COLO668 (cell line): ENCODE measurements at regions not wholly inside any gene's neighbourhood (a gene's known extent, or its start where the extent isn't known, plus 50 kb on each side); places are given as distances from the start of the nearest gene placed in this dataset.

Source experiments
- DNase-seq: peaks from one replicate; lab custom pipeline; 2025; ENCODE audit not compliant: unreplicated experiment; lab: John Stamatoyannopoulos, UW

GRCh38 chr4:137468836-137469235 is 63.5 kb downstream of the PCDH18 start:
- DNase-seq = no peak

- no peak for DNase-seq
Measured at GRCh38 chr4:137467537-137467936, 64.8 kb downstream of the PCDH18 start.

- DNase-seq = no peak
Measured at GRCh38 chr4:137463377-137464003, 68.8 kb downstream of the PCDH18 start.

- no peak for DNase-seq
Measured at GRCh38 chr4:137455647-137456321, 76.5 kb downstream of the PCDH18 start.

- DNase-seq = no peak
Measured at GRCh38 chr4:137454767-137455166, 77.5 kb downstream of the PCDH18 start.

DNA sequence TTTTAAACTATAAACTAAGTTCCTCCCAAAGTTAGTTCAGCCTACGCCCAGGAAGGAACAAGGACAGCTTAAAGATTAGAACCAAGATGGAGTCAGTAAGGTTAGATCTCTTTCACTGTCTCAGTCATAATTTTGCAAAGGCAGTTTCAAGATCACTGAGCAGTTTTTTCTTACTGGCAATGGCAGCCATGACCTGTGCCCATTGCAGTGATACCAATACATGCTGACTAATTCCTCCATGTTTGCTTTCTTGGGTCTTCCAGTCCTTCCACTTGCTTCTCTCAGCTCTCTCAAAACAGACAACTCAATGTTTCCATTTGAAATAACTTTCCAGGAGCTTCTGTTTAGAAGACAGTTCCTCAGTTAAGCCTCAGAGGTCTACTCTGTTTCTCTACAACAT is 79.5 kb downstream of the PCDH18 start:
- DNase-seq = no peak

DNA sequence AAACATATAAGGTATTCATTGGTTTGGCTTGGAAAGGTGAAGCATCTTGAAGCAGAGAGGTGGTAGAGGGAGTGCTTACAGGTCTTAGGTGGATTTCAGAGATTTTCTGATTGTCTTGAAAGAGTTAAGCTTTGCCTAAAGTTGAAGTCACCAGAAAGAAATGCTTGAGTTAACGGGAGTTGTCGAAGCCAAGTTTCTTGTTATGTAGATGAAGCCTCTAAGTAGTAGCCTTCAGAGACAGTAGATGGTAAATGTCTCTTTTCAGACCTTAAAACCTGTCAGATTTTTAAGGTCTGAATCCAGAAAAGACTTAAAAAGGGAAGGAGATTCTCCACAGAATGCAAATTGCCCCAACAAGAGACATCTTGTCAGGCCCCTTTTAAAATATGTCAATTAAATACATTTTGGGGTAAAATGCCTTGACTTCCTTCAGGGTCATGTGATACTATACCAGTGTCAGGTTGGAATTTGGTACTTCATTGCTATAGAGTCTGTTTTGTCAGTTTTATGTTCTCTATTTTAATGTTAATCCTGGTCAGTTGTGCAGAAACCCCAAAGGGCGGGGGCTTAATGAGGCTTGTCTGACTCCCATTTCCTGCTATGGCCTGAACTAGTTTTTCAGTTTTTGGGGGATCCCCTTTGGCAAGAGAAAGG is 81.0 kb downstream of the PCDH18 start:
- no peak for DNase-seq

DNA sequence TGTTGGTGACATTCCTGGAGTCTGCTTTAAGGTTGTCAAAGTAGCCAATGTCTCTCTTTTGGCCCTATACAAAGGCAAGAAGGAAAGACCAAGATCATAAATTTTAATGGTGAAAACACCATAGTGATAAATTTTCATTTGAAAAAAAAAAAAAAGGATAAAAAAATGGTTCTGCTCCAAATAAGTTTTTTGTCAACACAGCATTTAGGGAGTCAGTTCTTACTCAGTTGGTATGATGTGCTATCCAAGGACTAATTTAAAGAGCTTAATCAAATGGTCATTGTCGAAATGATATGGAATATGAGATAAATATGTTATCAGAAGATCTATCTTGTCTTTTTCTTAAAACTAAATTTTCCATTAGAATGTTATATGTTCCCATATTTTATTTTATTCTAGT is 83.9 kb downstream of the PCDH18 start:
- no peak for DNase-seq

GRCh38 chr4:137446071-137446470 is 86.2 kb downstream of the PCDH18 start:
- no peak for DNase-seq

DNA sequence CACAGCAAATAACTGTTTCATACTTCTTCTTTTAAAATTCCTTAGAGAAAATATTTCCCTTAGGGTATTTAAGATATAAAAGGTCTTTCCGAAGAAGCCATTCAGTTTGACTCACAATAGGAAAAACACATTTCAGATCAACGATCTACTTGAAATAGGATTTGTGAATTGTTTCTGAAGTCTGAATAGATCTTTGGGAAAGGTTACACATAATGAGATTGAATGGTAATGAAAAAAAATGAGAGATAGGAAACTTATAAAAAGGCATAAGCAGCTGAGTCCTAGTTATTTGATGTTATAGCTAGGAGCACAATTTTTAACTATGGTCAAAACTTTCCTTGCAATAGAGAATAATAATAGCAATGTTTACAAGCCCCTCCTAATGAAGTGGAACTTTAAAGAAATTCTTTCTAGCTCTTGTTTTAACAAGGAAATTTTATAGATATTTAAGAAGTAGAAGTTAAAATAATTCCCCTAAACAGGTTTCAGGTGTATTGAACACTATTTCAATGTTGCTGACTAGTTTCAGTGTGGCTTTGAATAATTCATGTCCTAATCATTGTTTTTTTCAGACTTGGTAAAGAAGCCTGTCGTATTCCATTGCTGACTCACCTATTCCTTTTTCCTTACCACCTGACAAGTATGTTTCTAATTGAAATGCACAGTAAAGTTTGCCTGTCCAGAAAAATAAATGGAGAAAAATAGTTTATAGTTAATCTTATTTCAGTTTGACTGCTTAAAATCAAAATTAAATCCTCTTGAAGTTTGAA is 89.1 kb downstream of the PCDH18 start:
- no peak for DNase-seq

GRCh38 chr4:137432446-137433311 is 99.6 kb downstream of the PCDH18 start:
- no peak for DNase-seq

DNA sequence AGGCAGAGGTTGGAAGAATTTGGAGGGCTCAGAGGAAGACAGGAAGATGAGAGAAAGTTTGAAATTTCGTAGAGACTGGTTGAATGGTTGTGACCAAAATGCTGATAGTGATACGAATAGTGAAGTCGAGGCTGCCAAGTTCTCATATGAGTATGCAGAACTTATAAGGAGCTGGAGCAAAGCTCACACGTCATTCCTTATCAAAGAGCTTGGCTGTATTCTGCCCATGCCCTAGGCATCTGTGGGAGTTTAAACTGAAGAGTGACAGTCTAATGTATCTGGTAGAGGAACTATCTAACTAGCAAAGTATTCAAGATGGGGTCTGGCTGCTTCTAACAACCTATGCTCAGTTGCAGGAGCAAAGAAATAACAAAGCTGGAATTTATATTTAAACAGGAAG is 102.1 kb downstream of the PCDH18 start:
- DNase-seq = no peak

DNA sequence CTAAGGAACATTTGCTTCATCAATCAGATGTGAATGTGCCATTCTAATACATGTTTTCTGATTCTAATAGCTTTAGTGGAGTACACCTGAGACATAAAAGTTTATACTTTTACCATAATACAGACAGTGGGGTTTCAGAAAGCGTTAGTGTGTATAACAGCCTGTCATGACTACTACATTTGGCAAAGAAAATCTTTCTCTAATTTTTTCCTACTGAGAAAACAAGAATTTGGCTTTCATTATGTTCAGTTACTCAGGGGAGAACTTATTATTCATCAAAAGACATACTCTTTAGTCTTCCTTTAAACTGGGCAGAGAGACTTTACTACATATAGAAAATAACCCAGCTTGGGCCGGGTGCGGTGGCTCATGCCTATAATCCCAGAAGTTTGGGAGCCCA is 104.9 kb downstream of the PCDH18 start:
- DNase-seq = no peak

DNA sequence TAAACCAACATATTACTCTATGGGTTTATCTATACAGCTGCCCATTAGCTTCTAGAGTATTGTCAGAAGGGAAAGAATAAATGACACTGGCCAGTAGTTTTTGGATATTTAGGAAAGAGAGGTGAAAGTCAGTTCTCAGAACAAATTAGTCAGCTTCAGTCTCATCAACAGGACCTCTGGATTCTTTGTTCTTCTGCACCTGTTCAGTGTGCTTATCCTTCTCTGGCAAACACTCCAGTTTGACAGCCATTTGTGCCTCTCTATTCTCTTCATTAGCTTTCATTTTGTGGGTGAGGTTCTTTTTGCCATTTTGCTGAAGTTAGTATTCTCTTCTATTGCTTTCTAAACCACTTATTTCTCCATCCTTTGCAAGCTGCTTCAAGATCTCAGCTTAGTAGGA is 107.0 kb downstream of the PCDH18 start:
- no peak for DNase-seq

GRCh38 chr4:137422666-137423065 is 109.6 kb downstream of the PCDH18 start:
- no peak for DNase-seq

GRCh38 chr4:137421796-137422195 is 110.5 kb downstream of the PCDH18 start:
- no peak for DNase-seq

- DNase-seq = no peak
Measured at GRCh38 chr4:137420901-137421396, 111.3 kb downstream of the PCDH18 start.

GRCh38 chr4:137417676-137418075 is 114.6 kb downstream of the PCDH18 start:
- DNase-seq = no peak

DNA sequence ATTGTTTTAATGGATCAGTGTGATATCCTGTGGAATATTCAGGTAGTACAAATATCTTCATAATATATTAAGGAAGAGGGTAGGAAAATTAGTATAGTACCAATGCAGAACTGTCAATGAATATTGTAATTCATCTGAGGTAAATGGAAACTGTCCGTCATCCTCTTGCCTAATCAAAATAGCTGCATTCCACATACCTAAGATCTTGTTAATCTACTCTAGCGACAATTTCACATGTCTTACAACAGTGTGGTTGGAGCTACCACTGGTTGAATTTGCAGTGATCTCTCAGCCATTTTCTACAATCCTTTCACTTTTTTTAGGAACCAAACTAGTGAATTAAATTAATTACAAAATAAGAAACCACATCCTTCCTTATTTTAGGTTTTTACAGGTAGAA is 117.5 kb downstream of the PCDH18 start:
- no peak for DNase-seq

- DNase-seq = no peak
Measured at GRCh38 chr4:137408527-137409177, 123.6 kb downstream of the PCDH18 start.
